Heart left ventricle (tissue), 16 donors: ENCODE measurements at regions not wholly inside any gene's neighbourhood (a gene's known extent, or its start where the extent isn't known, plus 50 kb on each side); places are given as distances from the start of the nearest gene placed in this dataset.

Experiments used
- ATAC-seq, 4 donors: fragments of 200-7000 bp; cut with Tn5 transposase; one replicate each; pipeline ENCODE4 v1.9.1; 2020 to 2022; ENCODE audit warnings: moderate library complexity in 4 of 4, mild to moderate bottlenecking in 3 of 4, moderate number of reproducible peaks in 1 of 4
- DNase-seq, 5 donors: peaks; one replicate each; pipeline ENCODE4 v3.0.0-alpha.2; 2020
- H3K27ac ChIP-seq, 12 donors: fragments of 200-600 bp; sonication (generic) in 4 of 12; one replicate each; pipeline versions ENCODE4 v1.5.0 to v1.8.0; 2016 to 2022; ENCODE audit warnings: mild to moderate bottlenecking in 2 of 12
- H3K27me3 ChIP-seq, 9 donors: fragments of 200-600 bp; sonication (generic) in 2 of 9; one replicate each; pipeline versions ENCODE4 v1.5.1 to v1.8.0; 2016 to 2022; ENCODE audit warnings: mild to moderate bottlenecking in 3 of 9
- H3K36me3 ChIP-seq, 9 donors: fragments of 200-600 bp; sonication (generic) in 2 of 9; one replicate each; pipeline versions ENCODE4 v1.5.0 to v1.8.0; 2018 to 2022; ENCODE audit warnings: mild to moderate bottlenecking in 2 of 9
- H3K4me1 ChIP-seq, 12 donors: fragments of 200-600 bp; sonication (generic) in 4 of 12; one replicate each; pipeline versions ENCODE4 v1.5.0 to v1.8.0; 2016 to 2022; ENCODE audit warnings: mild to moderate bottlenecking in 3 of 12
- H3K4me3 ChIP-seq, 12 donors: fragments of 200-600 bp; sonication (generic) in 4 of 12; one replicate each; pipeline versions ENCODE4 v1.5.0 to v1.8.0; 2017 to 2022; ENCODE audit warnings: mild to moderate bottlenecking in 9 of 12, moderate library complexity in 4 of 12
- H3K9me3 ChIP-seq, 12 donors: fragments of 200-600 bp; sonication (generic) in 4 of 12; one replicate each; pipeline versions ENCODE4 v1.5.0 to v1.8.0; 2016 to 2022; ENCODE audit warnings: mild to moderate bottlenecking in 1 of 12
- POLR2A ChIP-seq, 2 donors: fragments of 450-650 bp; IDR thresholded peaks; one replicate each; pipeline ENCODE4 v1.6.1; 2017; ENCODE audit warnings: antibody characterized with exemption in 2 of 2, mild to moderate bottlenecking in 2 of 2, moderate library complexity in 2 of 2
- WGBS, 4 donors: extraction: QIAGEN DNeasy Blood & Tissue Kit in 2 of 4; methylation state at CpG; one replicate each; pipeline versions ENCODE4 v1.1.5 to v1.1.7; 2013 to 2018; 5-methylcytosine and 5-hydroxymethylcytosine counted together
- intact Hi-C, 10 donors: fragments of 100-400 bp; cut with DNase I; formaldehyde crosslinking; loops; one replicate each; pipeline versions ENCODE4 v1.11.1 to v1.14.2; 2022
- TF ChIP-seq, protein P1 (sequence below), 12 donors: fragments of 200-600 bp; sonication (generic) in 4 of 12; IDR thresholded peaks; one replicate each; pipeline versions ENCODE4 v1.5.0 to v1.8.0; 2018 to 2022; ENCODE audit warnings: antibody characterized with exemption in 12 of 12, mild to moderate bottlenecking in 5 of 12
- donor health status: ischemic (EF 13 %, LVEDD 7.1; RV severe dilation, severe dysfunction).
- donor health status: healthy with polysubstance abuse.
- donor health status: DM: no; HTN: yes; CAD: no.
- donor health status: DM: no; HTN: no; CAD: no.
- donor health status: ischemic (EF 25% LVEDD 6.9; RV normal size, moderate dysfunction).
- donor health status: ischemic (EF 25% LVEDD 5.7; RV mildly dilated, moderate dysfunction).
- donor health status: healthy.
- donor health status: DM: yes; HTN: yes; CAD: no.
- donor health status: ischemic (EF 35%, LVEDD 5.7; RV mildly dilated, moderate dysfunction).
- donor health status: nonischemic (EF 11% LVEDD 7.7; RV severe dilation, severe dysfunction).
- donor health status: DM: yes; HTN: yes; CAD: no.
- donor health status: PGD.
- donor health status: ischemic (EF 29% LVEDD 5.4; RV normal size, mild dysfunction).
- donor health status: nonischemic (EF 23%, LVEDD 6.1; RV moderate dilation, normal function).

DNA sequence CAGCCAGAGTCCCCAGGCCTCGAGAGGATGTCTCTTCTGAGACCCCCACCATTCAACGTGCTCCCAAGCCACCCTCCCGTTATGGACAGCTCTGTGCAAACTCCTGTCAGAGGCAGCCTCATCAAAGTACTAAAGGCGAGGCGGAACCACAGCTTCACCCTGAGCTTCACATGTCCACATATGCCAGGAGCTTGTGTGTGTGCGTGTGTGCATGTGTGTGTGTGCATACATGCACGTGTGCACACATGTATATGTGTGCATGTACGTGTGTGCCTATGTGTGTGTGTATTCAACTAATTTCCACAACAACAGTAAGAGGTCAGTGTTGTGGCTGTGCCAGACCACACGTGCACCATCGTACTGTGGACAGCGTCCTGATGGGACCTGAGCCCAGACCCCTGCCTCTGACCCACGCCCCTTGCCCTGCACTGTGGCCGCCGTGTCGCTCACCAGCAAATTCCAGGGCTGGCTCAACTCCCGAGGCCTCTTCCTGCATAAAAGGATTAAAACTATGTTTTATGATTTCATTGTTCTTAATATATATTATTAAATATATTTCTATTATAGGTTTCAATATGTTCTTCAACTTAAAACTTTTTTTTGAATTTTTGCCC, 444.8 kb downstream of the EIPR1 start:
- Histone ChIP-seq H3K9me3 (peaks cover 0 to 25% (median 7%) of the 10 kb centered on the region in 12 donors), H3K36me3 (no peaks in the 10 kb centered on the region), H3K27ac (no peak overlapping the region), H3K4me3 (no peak overlapping the region), H3K27me3 (no peaks in the 10 kb centered on the region), H3K4me1 (no peaks in the 10 kb centered on the region)
- intact Hi-C loops = no loop called here
- DNase-seq (no peak), ATAC-seq (no peak)
- WGBS, 4 donors = 81 to 88% (median 84%) methylated on average over 15 to 16 of the region's 16 CpGs
- no peak for TF ChIP-seq POLR2A (IDR thresholded peaks at IDR 0.05)
- TF ChIP-seq, protein P1, sequence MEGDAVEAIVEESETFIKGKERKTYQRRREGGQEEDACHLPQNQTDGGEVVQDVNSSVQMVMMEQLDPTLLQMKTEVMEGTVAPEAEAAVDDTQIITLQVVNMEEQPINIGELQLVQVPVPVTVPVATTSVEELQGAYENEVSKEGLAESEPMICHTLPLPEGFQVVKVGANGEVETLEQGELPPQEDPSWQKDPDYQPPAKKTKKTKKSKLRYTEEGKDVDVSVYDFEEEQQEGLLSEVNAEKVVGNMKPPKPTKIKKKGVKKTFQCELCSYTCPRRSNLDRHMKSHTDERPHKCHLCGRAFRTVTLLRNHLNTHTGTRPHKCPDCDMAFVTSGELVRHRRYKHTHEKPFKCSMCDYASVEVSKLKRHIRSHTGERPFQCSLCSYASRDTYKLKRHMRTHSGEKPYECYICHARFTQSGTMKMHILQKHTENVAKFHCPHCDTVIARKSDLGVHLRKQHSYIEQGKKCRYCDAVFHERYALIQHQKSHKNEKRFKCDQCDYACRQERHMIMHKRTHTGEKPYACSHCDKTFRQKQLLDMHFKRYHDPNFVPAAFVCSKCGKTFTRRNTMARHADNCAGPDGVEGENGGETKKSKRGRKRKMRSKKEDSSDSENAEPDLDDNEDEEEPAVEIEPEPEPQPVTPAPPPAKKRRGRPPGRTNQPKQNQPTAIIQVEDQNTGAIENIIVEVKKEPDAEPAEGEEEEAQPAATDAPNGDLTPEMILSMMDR (IDR thresholded peaks at IDR 0.05) = no peak

DNA sequence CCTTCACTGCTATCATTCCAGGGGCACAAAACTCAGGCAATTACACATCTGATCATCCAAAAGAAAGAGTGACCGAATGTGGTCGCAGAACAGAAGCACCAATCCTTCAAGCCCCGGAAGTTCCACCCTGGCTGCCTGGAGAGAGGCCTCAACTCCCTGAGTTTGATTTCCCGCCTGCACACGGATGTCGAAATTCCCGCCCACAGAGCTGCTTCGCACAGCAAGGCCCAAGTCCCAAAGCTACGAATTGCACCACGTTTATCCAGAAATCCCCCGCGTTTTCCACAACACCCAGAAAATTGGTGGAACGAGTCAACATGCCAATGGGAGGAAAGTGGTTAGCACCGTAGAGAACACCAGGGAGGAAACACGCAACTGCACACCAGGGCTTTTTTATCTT, 445.4 kb downstream of the EIPR1 start:
- ATAC-seq = no peak
- peaks cover 0 to 25% (median 7%) of the 10 kb centered on the region in 12 donors for H3K9me3 ChIP-seq
- H3K36me3 ChIP-seq = no peaks in the 10 kb centered on the region
- WGBS, 4 donors = 72 to 87% (median 79%) methylated on average over 14 to 15 of the region's 15 CpGs
- TF ChIP-seq, protein P1 (IDR thresholded peaks at IDR 0.05) = no peak
- no peak for TF ChIP-seq POLR2A (IDR thresholded peaks at IDR 0.05)
- DNase-seq = no peak
- intact Hi-C loops = no loop called here
- H3K4me3 ChIP-seq = no peak overlapping the region
- no peak overlapping the region for H3K27ac ChIP-seq
- no peaks in the 10 kb centered on the region for H3K4me1 ChIP-seq
- H3K27me3 ChIP-seq = no peaks in the 10 kb centered on the region

DNA sequence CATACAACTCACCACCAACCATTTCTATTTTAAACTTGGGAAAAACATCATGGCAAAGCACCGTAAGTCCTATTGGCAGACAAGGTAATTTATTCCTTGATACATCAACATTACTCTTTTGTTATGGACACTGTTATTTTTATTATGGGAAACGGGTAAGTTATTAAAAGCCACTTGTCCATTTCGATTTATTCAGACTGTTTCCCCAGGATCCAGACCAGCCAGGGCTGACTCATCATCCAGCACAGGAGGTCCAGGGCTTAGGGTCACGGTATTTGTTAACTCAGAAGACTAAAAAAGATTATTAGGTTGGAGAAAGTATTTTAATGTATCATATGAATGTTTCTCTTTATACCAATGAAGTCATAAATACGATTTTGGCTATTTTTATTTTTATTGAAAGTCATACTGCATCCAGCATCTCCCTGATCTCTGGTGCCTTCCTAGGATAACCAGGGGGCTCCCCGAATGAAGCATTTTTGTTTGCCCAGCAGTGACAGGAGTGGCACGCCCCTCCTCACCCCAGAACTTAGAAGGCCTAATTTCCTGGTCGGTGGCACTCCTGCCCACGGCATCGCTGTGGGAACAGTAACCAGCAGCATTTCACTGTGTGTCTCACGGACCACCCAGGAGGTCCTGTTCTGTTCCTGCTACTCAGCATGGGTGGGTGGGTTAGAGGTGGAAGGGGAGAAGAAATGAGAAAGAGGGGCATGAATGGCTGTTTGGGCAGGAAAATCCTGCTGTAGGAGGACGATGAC, 446.1 kb downstream of the EIPR1 start:
- intact Hi-C loops = no loop called here
- Histone ChIP-seq H3K27me3 (no peaks in the 10 kb centered on the region), H3K4me3 (no peak overlapping the region), H3K4me1 (no peaks in the 10 kb centered on the region), H3K36me3 (no peaks in the 10 kb centered on the region), H3K27ac (no peak overlapping the region), H3K9me3 (peaks cover 0 to 25% (median 7%) of the 10 kb centered on the region in 12 donors)
- TF ChIP-seq POLR2A (IDR thresholded peaks at IDR 0.05) = no peak
- TF ChIP-seq, protein P1 (IDR thresholded peaks at IDR 0.05) = no peak
- DNase-seq (no peak), ATAC-seq (no peak)
- 76 to 83% (median 80%) methylated on average over 12 of the region's 12 CpGs for WGBS, 4 donors

DNA sequence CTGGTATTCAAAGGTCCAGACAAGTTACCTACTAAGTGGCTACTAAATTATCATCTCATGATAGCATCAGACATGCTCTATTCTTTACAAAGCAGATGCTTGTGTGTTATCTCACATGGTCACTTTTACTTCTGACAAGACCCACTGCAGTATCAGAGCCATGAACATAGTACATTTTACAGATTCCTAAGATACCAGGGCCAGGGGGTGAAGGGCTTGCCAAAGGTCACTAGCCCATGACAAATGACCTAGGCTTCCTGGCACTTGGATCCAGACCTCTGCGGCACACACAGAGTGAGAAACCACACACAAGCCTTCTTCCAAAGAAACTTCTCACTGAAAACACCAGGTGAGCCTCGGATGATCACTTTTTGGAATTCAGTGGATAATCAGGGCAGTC, 446.8 kb downstream of the EIPR1 start:
- no peak overlapping the region for H3K4me3 ChIP-seq
- peaks cover 0 to 25% (median 7%) of the 10 kb centered on the region in 12 donors for H3K9me3 ChIP-seq
- TF ChIP-seq, protein P1 (IDR thresholded peaks at IDR 0.05) = no peak
- no peak for TF ChIP-seq POLR2A (IDR thresholded peaks at IDR 0.05)
- no peaks in the 10 kb centered on the region for H3K36me3 ChIP-seq
- H3K27ac ChIP-seq = no peak overlapping the region
- ATAC-seq = no peak
- no peaks in the 10 kb centered on the region for H3K27me3 ChIP-seq
- intact Hi-C loops = no loop called here
- H3K4me1 ChIP-seq = no peaks in the 10 kb centered on the region
- DNase-seq = no peak
- 62 to 69% (median 65%) methylated on average over 2 of the region's 2 CpGs for WGBS, 4 donors
